ENCODE measurements at regions not wholly inside any gene's neighbourhood (a gene's known extent, or its start where the extent isn't known, plus 50 kb on each side); places are given as distances from the start of the nearest gene placed in this dataset.

DNA sequence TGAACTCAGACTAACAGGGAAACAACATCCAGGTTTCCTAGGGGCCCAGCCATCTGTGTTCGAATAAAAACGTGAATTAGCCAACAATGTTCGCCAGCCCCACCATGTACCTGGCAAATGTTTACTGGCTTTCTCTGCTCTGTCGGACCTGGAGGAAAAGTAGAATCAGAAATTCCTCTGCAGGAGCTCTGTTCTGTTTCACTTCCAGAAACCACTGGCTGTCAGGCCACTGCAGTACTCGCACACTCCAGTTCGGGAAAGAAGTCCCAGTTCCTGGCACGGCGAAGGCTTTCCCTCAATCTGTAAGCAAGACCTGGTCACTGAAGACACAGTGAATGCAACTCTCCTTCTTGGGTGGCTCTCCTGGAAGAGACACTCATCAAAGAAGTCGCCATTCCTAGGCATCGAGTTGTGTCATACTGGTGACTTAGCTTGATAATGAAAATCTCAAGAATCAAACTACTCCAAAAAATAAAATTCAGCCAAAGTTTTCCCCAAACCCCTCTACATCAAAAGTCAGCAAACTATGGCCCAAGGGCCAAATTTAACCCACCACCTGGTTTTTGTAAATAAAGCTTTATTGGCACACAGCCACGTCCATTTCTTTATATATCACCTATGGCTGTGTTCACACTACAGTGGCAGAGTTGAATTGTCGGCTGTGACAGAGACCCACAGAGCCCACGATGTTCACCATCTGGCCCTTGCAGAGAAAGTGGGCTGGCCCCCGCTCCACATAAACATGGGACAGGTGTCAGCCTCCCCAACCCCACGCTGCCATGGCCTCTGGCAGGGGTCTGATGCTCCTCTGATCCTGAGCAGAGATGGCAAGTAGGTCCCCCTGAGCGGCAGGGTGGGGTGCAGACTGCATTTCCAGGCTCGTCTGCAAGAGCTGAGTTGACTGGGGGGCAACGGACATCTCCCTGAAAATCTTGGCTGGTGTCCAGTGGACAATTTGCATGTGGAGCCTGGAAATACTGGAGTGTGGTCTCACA, 189.2 kb upstream of the DIO3 start:
- H3K9me3 ChIP-seq (ENCODE audit: control insufficient read depth, insufficient read depth, low read length) = peaks cover 6% of the 10 kb centered on the region; the same call in 1 of the 2 replicates
- no peak overlapping the region for H3K23ac ChIP-seq (ENCODE audit: low read depth, low read length)
- no peak for TF ChIP-seq MAFK (IDR thresholded peaks at IDR 0.05; ENCODE audit: low read depth, low read length)
- TF ChIP-seq, protein P1, sequence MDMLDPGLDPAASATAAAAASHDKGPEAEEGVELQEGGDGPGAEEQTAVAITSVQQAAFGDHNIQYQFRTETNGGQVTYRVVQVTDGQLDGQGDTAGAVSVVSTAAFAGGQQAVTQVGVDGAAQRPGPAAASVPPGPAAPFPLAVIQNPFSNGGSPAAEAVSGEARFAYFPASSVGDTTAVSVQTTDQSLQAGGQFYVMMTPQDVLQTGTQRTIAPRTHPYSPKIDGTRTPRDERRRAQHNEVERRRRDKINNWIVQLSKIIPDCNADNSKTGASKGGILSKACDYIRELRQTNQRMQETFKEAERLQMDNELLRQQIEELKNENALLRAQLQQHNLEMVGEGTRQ (IDR thresholded peaks at IDR 0.05; ENCODE audit: low read depth, low read length) = no peak
- no peak for TF ChIP-seq NFE2L2 (IDR thresholded peaks at IDR 0.05; ENCODE audit: low read depth, low read length)
- TF ChIP-seq POLR2A (IDR thresholded peaks at IDR 0.05; ENCODE audit: low read depth, low read length) = no peak
- TF ChIP-seq SMC3 (IDR thresholded peaks at IDR 0.05; ENCODE audit: low read depth, low read length) = no peak
- no peak for TF ChIP-seq RAD21 (IDR thresholded peaks at IDR 0.05; ENCODE audit: low read length)
- no peak for TF ChIP-seq BHLHE40 (IDR thresholded peaks at IDR 0.05; ENCODE audit: low read depth, low read length)
- no peak overlapping the region for H2BK5ac ChIP-seq (ENCODE audit: low read depth, low read length, poor library complexity, severe bottlenecking)
- no peaks in the 10 kb centered on the region for H4K20me1 ChIP-seq (ENCODE audit: insufficient read depth, low read length)
- H3K9me1 ChIP-seq (ENCODE audit: insufficient read depth, low read length) = no peaks in the 10 kb centered on the region
- dilution Hi-C loops (cut with HindIII; ENCODE audit: low sequenced_read_pairs, unreplicated experiment) = no loop called here
- H2BK120ac ChIP-seq (ENCODE audit: low read depth, low read length) = no peak overlapping the region
- H3K56ac ChIP-seq (ENCODE audit: extremely low read depth, insufficient read depth, low read length) = no peak overlapping the region
- no peak overlapping the region for H2BK20ac ChIP-seq (ENCODE audit: low read depth, low read length)
- ATAC-seq (ENCODE audit: low read depth) (no peak), DNase-seq (no peak)
- H3K79me1 ChIP-seq (ENCODE audit: low read depth in 1 of 2, low read length in 2 of 2) = no peaks in the 10 kb centered on the region
- H2AK5ac ChIP-seq (ENCODE audit: low read depth, low read length) = no peak overlapping the region
- no peak overlapping the region for H4K91ac ChIP-seq (ENCODE audit: insufficient read depth, low read depth, low read length)
- H3K27ac ChIP-seq (ENCODE audit: insufficient read depth, low read length) = no peak overlapping the region
- no peak overlapping the region for H3K4me2 ChIP-seq (ENCODE audit: low read depth, low read length)
- ChIA-PET POLR2A (ENCODE audit: unreplicated experiment) (no interaction called here), CTCF (no interaction called here)
- H2BK15ac ChIP-seq (ENCODE audit: low read depth, low read length) = no peak overlapping the region
- H3K4me3 ChIP-seq (ENCODE audit: insufficient read depth, low read depth, low read length) = no peak overlapping the region
- peaks cover 4% of the 10 kb centered on the region; the same call in 1 of the 2 replicates for H3K27me3 ChIP-seq (ENCODE audit: control insufficient read depth, insufficient read depth, low read length)
- intact Hi-C loops (cut with micrococcal nuclease) = no loop called here
- H3K18ac ChIP-seq (ENCODE audit: low read depth, low read length) = no peak overlapping the region
- no peak overlapping the region for H3K14ac ChIP-seq (replicated peaks; ENCODE audit: low read depth, low read length)
- H3K4me1 ChIP-seq (ENCODE audit: control insufficient read depth, insufficient read depth, low read length) = no peaks in the 10 kb centered on the region
- H3K36me3 ChIP-seq (ENCODE audit: control insufficient read depth, insufficient read depth, low read length) = no peaks in the 10 kb centered on the region
- H3K9ac ChIP-seq (ENCODE audit: low read depth, low read length) = no peak overlapping the region
- H3K4ac ChIP-seq (ENCODE audit: low read depth, low read length) = no peak overlapping the region
- H4K5ac ChIP-seq (ENCODE audit: low read depth, low read length) = no peak overlapping the region
- H2AK9ac ChIP-seq (replicated peaks; ENCODE audit: low read depth, low read length, poor library complexity) = no peak overlapping the region
- H4K8ac ChIP-seq (ENCODE audit: low read depth in 2 of 2, low read length in 2 of 2) = no peak overlapping the region
- 55% methylated on average over 5 of the region's 18 CpGs; no CpG with 5 or more reads in 1 of the 2 experiments for WGBS, 2 experiments (ENCODE audit: extremely low coverage in 2 of 2, insufficient read length in 1 of 2)
- no peak overlapping the region for H2AFZ ChIP-seq (replicated peaks; ENCODE audit: low read length, poor library complexity)
- BruUV-seq (replicated peaks) = no TSS peak
- in situ Hi-C loops (cut with MboI; ENCODE audit: low sequenced_read_pairs) = no loop called here
